ENCODE measurements at regions not wholly inside any gene's neighbourhood (a gene's known extent, or its start where the extent isn't known, plus 50 kb on each side); places are given as distances from the start of the nearest gene placed in this dataset.

- no peak overlapping the region for H3K4me3 ChIP-seq (ENCODE audit: low read length in 2 of 2)
- H3K4me1 ChIP-seq (ENCODE audit: control insufficient read depth in 2 of 2, insufficient read depth in 2 of 2, low read length in 2 of 2): no peaks in the 10 kb centered on the region
- no peaks in the 10 kb centered on the region for H3K9me3 ChIP-seq (ENCODE audit: control insufficient read depth in 2 of 2, low read length in 2 of 2)
- no peak overlapping the region for H3K27ac ChIP-seq (ENCODE audit: low read depth in 2 of 2, low read length in 2 of 2)
- H3K27me3 ChIP-seq (ENCODE audit: control insufficient read depth in 2 of 2, insufficient read depth in 2 of 2, low read length in 2 of 2): no peaks in the 10 kb centered on the region
- no peaks in the 10 kb centered on the region for H3K36me3 ChIP-seq (ENCODE audit: control insufficient read depth in 2 of 2, insufficient read depth in 2 of 2, low read length in 2 of 2)
- no peak overlapping the region for H3K9ac ChIP-seq (ENCODE audit: low read depth in 1 of 2, low read length in 2 of 2)
These were observed 263.7 kb upstream of the MAF start for GRCh38 chr16:79864032-79864780.

- Histone ChIP-seq H3K4me3 (ENCODE audit: low read length in 2 of 2) (no peak overlapping the region), H3K36me3 (ENCODE audit: control insufficient read depth in 2 of 2, insufficient read depth in 2 of 2, low read length in 2 of 2) (no peaks in the 10 kb centered on the region), H3K4me1 (ENCODE audit: control insufficient read depth in 2 of 2, insufficient read depth in 2 of 2, low read length in 2 of 2) (no peaks in the 10 kb centered on the region), H3K27ac (ENCODE audit: low read depth in 2 of 2, low read length in 2 of 2) (no peak overlapping the region), H3K9me3 (ENCODE audit: control insufficient read depth in 2 of 2, low read length in 2 of 2) (no peaks in the 10 kb centered on the region), H3K27me3 (ENCODE audit: control insufficient read depth in 2 of 2, insufficient read depth in 2 of 2, low read length in 2 of 2) (no peaks in the 10 kb centered on the region), H3K9ac (ENCODE audit: low read depth in 1 of 2, low read length in 2 of 2) (no peak overlapping the region)
These were observed 262.8 kb upstream of the MAF start for GRCh38 chr16:79863128-79864031.

GRCh38 chr16:79862601-79863000, 262.1 kb upstream of the MAF start:
- Histone ChIP-seq H3K4me1 (ENCODE audit: control insufficient read depth in 2 of 2, insufficient read depth in 2 of 2, low read length in 2 of 2) (no peaks in the 10 kb centered on the region), H3K27ac (ENCODE audit: low read depth in 2 of 2, low read length in 2 of 2) (no peak overlapping the region), H3K36me3 (ENCODE audit: control insufficient read depth in 2 of 2, insufficient read depth in 2 of 2, low read length in 2 of 2) (no peaks in the 10 kb centered on the region), H3K4me3 (ENCODE audit: low read length in 2 of 2) (no peak overlapping the region), H3K9me3 (ENCODE audit: control insufficient read depth in 2 of 2, low read length in 2 of 2) (no peaks in the 10 kb centered on the region), H3K9ac (ENCODE audit: low read depth in 1 of 2, low read length in 2 of 2) (no peak overlapping the region), H3K27me3 (ENCODE audit: control insufficient read depth in 2 of 2, insufficient read depth in 2 of 2, low read length in 2 of 2) (no peaks in the 10 kb centered on the region)

GRCh38 chr16:79856581-79856980, 256.0 kb upstream of the MAF start:
- no peaks in the 10 kb centered on the region for H3K4me1 ChIP-seq (ENCODE audit: control insufficient read depth in 2 of 2, insufficient read depth in 2 of 2, low read length in 2 of 2)
- H3K9ac ChIP-seq (ENCODE audit: low read depth in 1 of 2, low read length in 2 of 2): no peak overlapping the region
- no peaks in the 10 kb centered on the region for H3K27me3 ChIP-seq (ENCODE audit: control insufficient read depth in 2 of 2, insufficient read depth in 2 of 2, low read length in 2 of 2)
- no peak overlapping the region for H3K27ac ChIP-seq (ENCODE audit: low read depth in 2 of 2, low read length in 2 of 2)
- no peak overlapping the region for H3K4me3 ChIP-seq (ENCODE audit: low read length in 2 of 2)
- no peaks in the 10 kb centered on the region for H3K9me3 ChIP-seq (ENCODE audit: control insufficient read depth in 2 of 2, low read length in 2 of 2)
- H3K36me3 ChIP-seq (ENCODE audit: control insufficient read depth in 2 of 2, insufficient read depth in 2 of 2, low read length in 2 of 2): no peaks in the 10 kb centered on the region

DNA sequence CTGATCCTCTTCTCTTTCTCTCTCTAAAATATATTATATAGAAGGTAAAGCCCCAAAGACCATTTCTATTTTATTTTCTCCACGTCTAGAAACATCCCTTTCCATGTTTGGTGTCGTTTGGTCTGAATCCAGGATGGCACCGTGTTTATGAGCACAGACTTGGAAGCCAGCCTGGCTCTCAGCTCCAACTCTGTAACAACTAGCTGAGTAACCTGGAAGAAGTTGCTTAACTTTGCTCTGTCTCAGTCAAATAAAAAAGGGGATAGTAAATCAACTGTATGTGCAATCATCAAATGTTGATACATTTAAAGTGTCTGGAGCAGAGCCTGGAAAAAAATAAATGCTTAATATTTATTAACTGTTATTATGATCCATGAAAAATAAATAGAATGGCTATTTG, 249.8 kb upstream of the MAF start:
- no peaks in the 10 kb centered on the region for H3K36me3 ChIP-seq (ENCODE audit: control insufficient read depth in 2 of 2, insufficient read depth in 2 of 2, low read length in 2 of 2)
- H3K9me3 ChIP-seq (ENCODE audit: control insufficient read depth in 2 of 2, low read length in 2 of 2): no peaks in the 10 kb centered on the region
- H3K4me1 ChIP-seq (ENCODE audit: control insufficient read depth in 2 of 2, insufficient read depth in 2 of 2, low read length in 2 of 2): no peaks in the 10 kb centered on the region
- H3K27ac ChIP-seq (ENCODE audit: low read depth in 2 of 2, low read length in 2 of 2): no peak overlapping the region
- H3K27me3 ChIP-seq (ENCODE audit: control insufficient read depth in 2 of 2, insufficient read depth in 2 of 2, low read length in 2 of 2): no peaks in the 10 kb centered on the region
- no peak overlapping the region for H3K4me3 ChIP-seq (ENCODE audit: low read length in 2 of 2)
- H3K9ac ChIP-seq (ENCODE audit: low read depth in 1 of 2, low read length in 2 of 2): no peak overlapping the region

DNA sequence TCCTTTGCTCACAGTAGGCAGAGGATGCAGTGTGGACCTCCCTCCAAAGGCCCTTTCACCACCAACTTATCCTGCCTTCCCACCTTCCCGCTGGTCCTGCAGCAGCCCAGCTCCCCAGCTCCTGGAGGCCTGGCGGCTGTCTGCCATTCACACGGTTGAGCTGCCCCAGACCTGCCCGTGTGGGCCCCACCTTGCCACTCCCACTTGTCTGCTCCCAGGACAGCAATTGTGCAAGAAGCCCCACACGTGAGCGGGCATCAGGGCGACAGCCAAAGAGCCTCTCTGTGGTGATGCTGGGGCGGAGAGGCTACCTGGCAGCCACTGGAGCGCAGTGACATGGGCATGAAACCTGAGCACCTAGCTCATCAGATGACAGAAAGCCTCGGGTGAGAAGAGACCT, 248.6 kb upstream of the MAF start:
- H3K4me3 ChIP-seq (ENCODE audit: low read length in 2 of 2): no peak overlapping the region
- no peak overlapping the region for H3K27ac ChIP-seq (ENCODE audit: low read depth in 2 of 2, low read length in 2 of 2)
- H3K4me1 ChIP-seq (ENCODE audit: control insufficient read depth in 2 of 2, insufficient read depth in 2 of 2, low read length in 2 of 2): no peaks in the 10 kb centered on the region
- no peaks in the 10 kb centered on the region for H3K36me3 ChIP-seq (ENCODE audit: control insufficient read depth in 2 of 2, insufficient read depth in 2 of 2, low read length in 2 of 2)
- no peaks in the 10 kb centered on the region for H3K9me3 ChIP-seq (ENCODE audit: control insufficient read depth in 2 of 2, low read length in 2 of 2)
- no peaks in the 10 kb centered on the region for H3K27me3 ChIP-seq (ENCODE audit: control insufficient read depth in 2 of 2, insufficient read depth in 2 of 2, low read length in 2 of 2)
- H3K9ac ChIP-seq (ENCODE audit: low read depth in 1 of 2, low read length in 2 of 2): no peak overlapping the region

DNA sequence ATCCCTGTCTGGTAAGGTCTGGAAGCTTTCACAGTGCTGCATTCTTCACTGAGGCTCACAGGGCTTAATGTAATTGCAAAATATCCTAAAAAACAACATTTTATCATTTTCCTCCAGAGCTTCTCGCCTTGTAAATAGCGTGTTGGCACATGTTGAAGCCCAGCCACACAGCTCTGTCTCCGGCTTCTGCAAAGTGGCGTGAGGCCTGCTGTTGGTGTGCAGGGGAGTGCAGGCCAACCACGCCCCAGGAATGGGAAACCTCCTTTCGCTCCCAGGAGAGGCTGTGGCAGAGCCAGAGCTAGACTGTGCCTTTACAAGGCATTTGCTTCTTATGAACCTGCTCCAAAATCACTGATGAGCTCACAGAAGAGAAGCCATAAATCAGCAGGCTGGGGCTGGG, 248.2 kb upstream of the MAF start:
- no peaks in the 10 kb centered on the region for H3K9me3 ChIP-seq (ENCODE audit: control insufficient read depth in 2 of 2, low read length in 2 of 2)
- H3K4me3 ChIP-seq (ENCODE audit: low read length in 2 of 2): no peak overlapping the region
- no peaks in the 10 kb centered on the region for H3K36me3 ChIP-seq (ENCODE audit: control insufficient read depth in 2 of 2, insufficient read depth in 2 of 2, low read length in 2 of 2)
- no peak overlapping the region for H3K27ac ChIP-seq (ENCODE audit: low read depth in 2 of 2, low read length in 2 of 2)
- no peak overlapping the region for H3K9ac ChIP-seq (ENCODE audit: low read depth in 1 of 2, low read length in 2 of 2)
- H3K27me3 ChIP-seq (ENCODE audit: control insufficient read depth in 2 of 2, insufficient read depth in 2 of 2, low read length in 2 of 2): no peaks in the 10 kb centered on the region
- H3K4me1 ChIP-seq (ENCODE audit: control insufficient read depth in 2 of 2, insufficient read depth in 2 of 2, low read length in 2 of 2): no peaks in the 10 kb centered on the region

DNA sequence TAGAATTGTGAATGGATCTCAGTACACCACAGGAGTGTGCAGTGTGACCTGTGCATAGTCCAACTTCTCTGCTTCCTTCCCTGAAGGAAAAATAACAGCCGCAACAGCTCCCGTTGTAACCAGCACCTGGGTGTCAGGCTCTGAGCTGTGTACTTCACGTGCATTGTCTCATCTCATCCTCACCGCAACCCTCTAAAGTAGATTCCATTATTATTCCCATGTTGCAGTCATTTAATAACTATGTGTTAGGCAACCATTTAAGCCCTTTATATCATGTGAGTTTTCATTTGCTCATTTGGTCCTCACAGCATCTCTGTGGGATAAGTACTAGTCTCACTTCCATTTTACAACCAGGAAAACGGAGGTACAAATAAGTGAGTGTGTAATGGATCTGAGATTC, 247.0 kb upstream of the MAF start:
- no peak overlapping the region for H3K27ac ChIP-seq (ENCODE audit: low read depth in 2 of 2, low read length in 2 of 2)
- H3K9ac ChIP-seq (ENCODE audit: low read depth in 1 of 2, low read length in 2 of 2): no peak overlapping the region
- H3K4me3 ChIP-seq (ENCODE audit: low read length in 2 of 2): no peak overlapping the region
- no peaks in the 10 kb centered on the region for H3K36me3 ChIP-seq (ENCODE audit: control insufficient read depth in 2 of 2, insufficient read depth in 2 of 2, low read length in 2 of 2)
- no peaks in the 10 kb centered on the region for H3K27me3 ChIP-seq (ENCODE audit: control insufficient read depth in 2 of 2, insufficient read depth in 2 of 2, low read length in 2 of 2)
- no peaks in the 10 kb centered on the region for H3K9me3 ChIP-seq (ENCODE audit: control insufficient read depth in 2 of 2, low read length in 2 of 2)
- H3K4me1 ChIP-seq (ENCODE audit: control insufficient read depth in 2 of 2, insufficient read depth in 2 of 2, low read length in 2 of 2): no peaks in the 10 kb centered on the region

GRCh38 chr16:79847101-79847500, 246.6 kb upstream of the MAF start:
- H3K27ac ChIP-seq (ENCODE audit: low read depth in 2 of 2, low read length in 2 of 2): no peak overlapping the region
- no peak overlapping the region for H3K4me3 ChIP-seq (ENCODE audit: low read length in 2 of 2)
- H3K27me3 ChIP-seq (ENCODE audit: control insufficient read depth in 2 of 2, insufficient read depth in 2 of 2, low read length in 2 of 2): no peaks in the 10 kb centered on the region
- no peaks in the 10 kb centered on the region for H3K36me3 ChIP-seq (ENCODE audit: control insufficient read depth in 2 of 2, insufficient read depth in 2 of 2, low read length in 2 of 2)
- no peak overlapping the region for H3K9ac ChIP-seq (ENCODE audit: low read depth in 1 of 2, low read length in 2 of 2)
- H3K9me3 ChIP-seq (ENCODE audit: control insufficient read depth in 2 of 2, low read length in 2 of 2): no peaks in the 10 kb centered on the region
- no peaks in the 10 kb centered on the region for H3K4me1 ChIP-seq (ENCODE audit: control insufficient read depth in 2 of 2, insufficient read depth in 2 of 2, low read length in 2 of 2)

DNA sequence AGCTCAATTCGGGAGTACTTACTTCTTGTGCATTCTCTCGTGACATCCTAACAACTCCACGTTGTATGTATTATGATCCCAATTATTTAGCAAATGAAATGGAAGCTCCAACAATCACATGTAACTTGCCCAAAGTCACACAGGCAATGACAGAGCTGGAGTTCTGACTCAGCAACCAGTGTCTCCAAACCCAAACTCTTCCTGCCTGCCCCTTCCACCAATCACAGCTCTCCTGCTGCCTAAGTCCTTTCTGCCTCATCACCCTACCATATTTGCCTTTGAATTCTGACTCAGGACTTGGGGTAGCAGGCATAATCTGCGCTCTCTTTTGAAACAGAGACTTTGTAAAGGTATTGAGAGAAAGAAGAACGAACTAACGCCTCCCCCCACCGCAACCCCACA, 245.2 kb upstream of the MAF start:
- Histone ChIP-seq H3K27ac (ENCODE audit: low read depth in 2 of 2, low read length in 2 of 2) (no peak overlapping the region), H3K9me3 (ENCODE audit: control insufficient read depth in 2 of 2, low read length in 2 of 2) (no peaks in the 10 kb centered on the region)

More for the DNA sequence above, 245.2 kb upstream of the MAF start:
- H3K36me3 ChIP-seq (ENCODE audit: control insufficient read depth in 2 of 2, insufficient read depth in 2 of 2, low read length in 2 of 2): no peaks in the 10 kb centered on the region
- no peaks in the 10 kb centered on the region for H3K4me1 ChIP-seq (ENCODE audit: control insufficient read depth in 2 of 2, insufficient read depth in 2 of 2, low read length in 2 of 2)
- no peak overlapping the region for H3K9ac ChIP-seq (ENCODE audit: low read depth in 1 of 2, low read length in 2 of 2)
- no peaks in the 10 kb centered on the region for H3K27me3 ChIP-seq (ENCODE audit: control insufficient read depth in 2 of 2, insufficient read depth in 2 of 2, low read length in 2 of 2)
- H3K4me3 ChIP-seq (ENCODE audit: low read length in 2 of 2): no peak overlapping the region

Measured in mucosa of rectum (tissue), 2 donors.